ENCODE measurements at regions not wholly inside any gene's neighbourhood (a gene's known extent, or its start where the extent isn't known, plus 50 kb on each side); places are given as distances from the start of the nearest gene placed in this dataset.

DNA sequence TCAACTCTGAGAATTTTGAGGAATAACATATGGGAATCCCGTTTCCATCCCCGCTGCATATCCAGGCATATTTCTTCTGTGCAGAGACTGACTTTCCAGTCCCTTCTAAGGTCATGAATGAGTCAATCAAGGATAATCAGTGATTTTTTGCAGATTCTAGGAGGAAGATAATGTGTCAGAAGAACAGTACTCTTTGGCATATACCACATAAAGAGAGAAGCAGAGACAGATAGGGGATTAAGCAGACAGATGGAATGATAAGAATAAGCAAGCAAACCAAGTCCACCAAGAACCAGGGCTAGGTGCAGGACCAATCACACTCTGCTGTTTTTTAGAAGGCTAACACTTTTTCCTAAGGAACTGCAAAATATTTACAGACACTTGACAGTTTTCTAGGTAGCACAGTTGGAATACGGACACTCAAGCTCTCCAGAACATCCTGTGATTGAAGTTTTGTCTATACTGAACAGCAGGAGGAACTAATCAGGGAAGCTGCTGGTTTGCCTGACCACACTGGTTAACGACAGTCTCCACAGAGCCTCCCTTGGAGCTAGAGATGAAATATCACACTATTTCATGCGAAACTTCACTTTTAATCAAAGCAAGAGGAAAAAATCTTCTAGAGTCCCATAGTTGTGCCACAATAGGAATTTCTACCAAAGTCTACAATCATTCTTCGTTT lies 450.0 kb upstream of the KCNMB2 start:
- Histone ChIP-seq H3K36me3 (replicated peaks in 1 of 2; ENCODE audit: control insufficient read depth in 1 of 2, insufficient read depth in 2 of 2, low read length in 2 of 2) (no peaks in the 10 kb centered on the region; a peak in 1 of 5 replicates), H3K27me3 (ENCODE audit: control insufficient read depth in 1 of 2, insufficient read depth in 2 of 2, low read length in 2 of 2) (no peaks in the 10 kb centered on the region), H3K9me3 (ENCODE audit: low read length) (no peaks in the 10 kb centered on the region), H3K9ac (ENCODE audit: insufficient read depth, low read depth, low read length) (no peak overlapping the region), H2AFZ (ENCODE audit: low read length) (no peak overlapping the region), H3K4me2 (ENCODE audit: low read depth, low read length) (no peak overlapping the region), H3K79me2 (ENCODE audit: insufficient read depth, low read length) (no peaks in the 10 kb centered on the region), H3K4me1 (ENCODE audit: insufficient read depth, low read length) (peaks cover 19% of the 10 kb centered on the region), H3K4me3 (replicated peaks in 1 of 3; ENCODE audit: insufficient read depth in 1 of 3, low read depth in 2 of 3, low read length in 3 of 3) (no peak overlapping the region), H4K20me1 (ENCODE audit: insufficient read depth, low read length) (no peaks in the 10 kb centered on the region), H3K27ac (ENCODE audit: extremely low read length, insufficient read depth, low read length) (no peak overlapping the region)
- in situ Hi-C loops (cut with HindIII; ENCODE audit: extremely low pct_ligation_motif_present, low pct_unique_long_range_greater_than_20kb) = no loop called here
- ChIA-PET POLR2A (no interaction called here), CTCF (ENCODE audit: low intra/inter-chr PET ratio, low total read pairs) (no interaction called here)
- 18% methylated on average over 6 of the region's 6 CpGs for WGBS (ENCODE audit: low lambda C conversion rate)
- DNase-seq (ENCODE audit: low spot score) = no peak
- intact Hi-C loops (cut with micrococcal nuclease; ENCODE audit: unreplicated experiment) = loop anchor here (10.0 kb wide), 1 partner anchor 299 kb away; no protein-coding TSS in a partner anchor
- no peak for ATAC-seq
- no peak for FAIRE-seq
- TF ChIP-seq KAT7 (CRISPR knock-in tag; IDR thresholded peaks at IDR 0.05; ENCODE audit: borderline replicate concordance) = no peak
- no peak for TF ChIP-seq ZNF17 (CRISPR knock-in tag; IDR thresholded peaks at IDR 0.05)
- no peak for TF ChIP-seq ZNF737 (CRISPR knock-in tag; IDR thresholded peaks at IDR 0.05; ENCODE audit: borderline replicate concordance)
- TF ChIP-seq, protein P1, sequence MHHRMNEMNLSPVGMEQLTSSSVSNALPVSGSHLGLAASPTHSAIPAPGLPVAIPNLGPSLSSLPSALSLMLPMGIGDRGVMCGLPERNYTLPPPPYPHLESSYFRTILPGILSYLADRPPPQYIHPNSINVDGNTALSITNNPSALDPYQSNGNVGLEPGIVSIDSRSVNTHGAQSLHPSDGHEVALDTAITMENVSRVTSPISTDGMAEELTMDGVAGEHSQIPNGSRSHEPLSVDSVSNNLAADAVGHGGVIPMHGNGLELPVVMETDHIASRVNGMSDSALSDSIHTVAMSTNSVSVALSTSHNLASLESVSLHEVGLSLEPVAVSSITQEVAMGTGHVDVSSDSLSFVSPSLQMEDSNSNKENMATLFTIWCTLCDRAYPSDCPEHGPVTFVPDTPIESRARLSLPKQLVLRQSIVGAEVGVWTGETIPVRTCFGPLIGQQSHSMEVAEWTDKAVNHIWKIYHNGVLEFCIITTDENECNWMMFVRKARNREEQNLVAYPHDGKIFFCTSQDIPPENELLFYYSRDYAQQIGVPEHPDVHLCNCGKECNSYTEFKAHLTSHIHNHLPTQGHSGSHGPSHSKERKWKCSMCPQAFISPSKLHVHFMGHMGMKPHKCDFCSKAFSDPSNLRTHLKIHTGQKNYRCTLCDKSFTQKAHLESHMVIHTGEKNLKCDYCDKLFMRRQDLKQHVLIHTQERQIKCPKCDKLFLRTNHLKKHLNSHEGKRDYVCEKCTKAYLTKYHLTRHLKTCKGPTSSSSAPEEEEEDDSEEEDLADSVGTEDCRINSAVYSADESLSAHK (CRISPR knock-in tag; IDR thresholded peaks at IDR 0.05; ENCODE audit: borderline replicate concordance) = no peak
- TF ChIP-seq RARG (CRISPR knock-in tag; IDR thresholded peaks at IDR 0.05; ENCODE audit: low read depth) = no peak
- no peak for TF ChIP-seq ZNF839 (CRISPR knock-in tag; IDR thresholded peaks at IDR 0.05; ENCODE audit: borderline replicate concordance)
- TF ChIP-seq RCOR2 (CRISPR knock-in tag; IDR thresholded peaks at IDR 0.05) = no peak
- no TSS peak for BruUV-seq (replicated peaks)
